Tibial artery (tissue), 4 donors: ENCODE measurements at regions not wholly inside any gene's neighbourhood (a gene's known extent, or its start where the extent isn't known, plus 50 kb on each side); places are given as distances from the start of the nearest gene placed in this dataset.

Experiments used
- DNase-seq, 2 donors: peaks; one replicate each; pipeline ENCODE4 v3.0.0-alpha.2; 2019
- H3K27ac ChIP-seq, 2 donors: fragments of 200-600 bp; sonication (generic) in 1 of 2; 1 replicate in 1 of 2; 2 replicates in 1 of 2; pipeline ENCODE4 v1.5.1; 2018 to 2019; ENCODE audit warnings: mild to moderate bottlenecking in 1 of 2
- H3K27me3 ChIP-seq, 2 donors: fragments of 200-600 bp; sonication (generic) in 1 of 2; one replicate each; pipeline versions ENCODE4 v1.5.1 to v1.6.0; 2016 to 2019
- H3K36me3 ChIP-seq, 3 donors: fragments of 200-600 bp; sonication (generic) in 2 of 3; one replicate each; pipeline ENCODE4 v1.5.1; 2016 to 2019; ENCODE audit warnings: mild to moderate bottlenecking in 2 of 3
- H3K4me1 ChIP-seq, 4 donors: fragments of 200-600 bp; sonication (generic) in 2 of 4; 1 replicate in 3 of 4; 2 replicates in 1 of 4; pipeline ENCODE4 v1.5.1; 2016 to 2019
- H3K4me3 ChIP-seq, 2 donors: fragments of 200-600 bp; sonication (generic) in 1 of 2; 1 replicate in 1 of 2; 2 replicates in 1 of 2; pipeline ENCODE4 v1.5.1; 2018 to 2019; ENCODE audit warnings: mild to moderate bottlenecking in 2 of 2
- H3K9me3 ChIP-seq, 3 donors: fragments of 200-600 bp; sonication (generic) in 1 of 3; one replicate each; pipeline ENCODE4 v1.5.1; 2016 to 2019
- intact Hi-C: fragments of 100-400 bp; cut with DNase I; formaldehyde crosslinking; loops from one replicate; pipeline ENCODE4 v1.15.0; 2023; ENCODE audit warnings: low total_unique reads
- TF ChIP-seq, protein P1 (sequence below), 2 experiments: fragments of 200-600 bp in 1 of 2; fragments of 450-650 bp in 1 of 2; IDR thresholded peaks; one replicate each; pipeline ENCODE4 v1.5.1; 2017 to 2019; ENCODE audit warnings: antibody characterized with exemption in 2 of 2, mild to moderate bottlenecking in 1 of 2, moderate library complexity in 1 of 2

DNA sequence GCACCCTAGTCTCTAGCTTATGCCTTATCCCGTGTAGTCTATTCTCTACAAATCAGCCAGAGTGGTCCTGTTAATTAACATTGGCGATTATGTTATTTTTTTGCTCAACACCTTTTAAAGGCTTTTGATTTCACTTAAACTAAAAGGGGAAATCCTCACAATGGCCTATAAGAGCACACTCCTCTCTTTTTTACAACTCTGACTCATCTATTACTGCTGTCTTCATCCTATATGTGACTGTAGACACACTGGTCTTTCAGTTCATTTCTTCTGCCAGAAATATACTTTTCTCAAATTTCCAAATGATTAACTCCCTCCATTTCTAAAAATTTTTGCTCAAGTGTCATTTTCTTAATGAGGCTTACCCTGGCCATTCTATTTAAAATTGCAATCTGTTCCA, 143.4 kb downstream of the NSUN3 start:
- no peak for DNase-seq
- Histone ChIP-seq H3K27me3 (no peaks in the 10 kb centered on the region), H3K36me3 (no peaks in the 10 kb centered on the region), H3K4me3 (no peak overlapping the region), H3K27ac (no peak overlapping the region), H3K9me3 (no peaks in the 10 kb centered on the region), H3K4me1 (no peaks in the 10 kb centered on the region)
- intact Hi-C loops: no loop called here
- TF ChIP-seq, protein P1, sequence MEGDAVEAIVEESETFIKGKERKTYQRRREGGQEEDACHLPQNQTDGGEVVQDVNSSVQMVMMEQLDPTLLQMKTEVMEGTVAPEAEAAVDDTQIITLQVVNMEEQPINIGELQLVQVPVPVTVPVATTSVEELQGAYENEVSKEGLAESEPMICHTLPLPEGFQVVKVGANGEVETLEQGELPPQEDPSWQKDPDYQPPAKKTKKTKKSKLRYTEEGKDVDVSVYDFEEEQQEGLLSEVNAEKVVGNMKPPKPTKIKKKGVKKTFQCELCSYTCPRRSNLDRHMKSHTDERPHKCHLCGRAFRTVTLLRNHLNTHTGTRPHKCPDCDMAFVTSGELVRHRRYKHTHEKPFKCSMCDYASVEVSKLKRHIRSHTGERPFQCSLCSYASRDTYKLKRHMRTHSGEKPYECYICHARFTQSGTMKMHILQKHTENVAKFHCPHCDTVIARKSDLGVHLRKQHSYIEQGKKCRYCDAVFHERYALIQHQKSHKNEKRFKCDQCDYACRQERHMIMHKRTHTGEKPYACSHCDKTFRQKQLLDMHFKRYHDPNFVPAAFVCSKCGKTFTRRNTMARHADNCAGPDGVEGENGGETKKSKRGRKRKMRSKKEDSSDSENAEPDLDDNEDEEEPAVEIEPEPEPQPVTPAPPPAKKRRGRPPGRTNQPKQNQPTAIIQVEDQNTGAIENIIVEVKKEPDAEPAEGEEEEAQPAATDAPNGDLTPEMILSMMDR (IDR thresholded peaks at IDR 0.05): no peak

DNA sequence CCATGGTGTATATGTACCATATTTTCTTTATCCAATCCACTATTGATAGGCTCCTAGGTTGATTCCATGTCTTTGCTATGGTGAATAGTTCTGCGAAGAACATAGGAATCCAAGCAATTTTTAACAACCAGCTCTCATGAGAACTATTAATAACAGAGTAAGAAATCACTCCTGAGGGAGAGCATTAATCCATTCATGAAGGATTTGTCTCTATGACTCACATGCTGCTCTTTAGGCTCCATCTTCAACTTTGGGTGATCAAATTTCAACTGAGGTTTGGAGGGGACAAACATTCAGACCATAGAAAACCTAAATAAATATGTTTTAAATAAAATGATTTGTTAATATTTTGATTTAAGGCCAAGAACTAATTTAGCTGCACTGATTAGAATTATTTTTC, 147.4 kb downstream of the NSUN3 start:
- DNase-seq: no peak
- TF ChIP-seq, protein P1 (IDR thresholded peaks at IDR 0.05): no peak
- H3K9me3 ChIP-seq: no peaks in the 10 kb centered on the region
- no peak overlapping the region for H3K4me3 ChIP-seq
- no peaks in the 10 kb centered on the region for H3K36me3 ChIP-seq
- no peaks in the 10 kb centered on the region for H3K27me3 ChIP-seq
- intact Hi-C loops: no loop called here
- H3K27ac ChIP-seq: no peak overlapping the region
- no peaks in the 10 kb centered on the region for H3K4me1 ChIP-seq

DNA sequence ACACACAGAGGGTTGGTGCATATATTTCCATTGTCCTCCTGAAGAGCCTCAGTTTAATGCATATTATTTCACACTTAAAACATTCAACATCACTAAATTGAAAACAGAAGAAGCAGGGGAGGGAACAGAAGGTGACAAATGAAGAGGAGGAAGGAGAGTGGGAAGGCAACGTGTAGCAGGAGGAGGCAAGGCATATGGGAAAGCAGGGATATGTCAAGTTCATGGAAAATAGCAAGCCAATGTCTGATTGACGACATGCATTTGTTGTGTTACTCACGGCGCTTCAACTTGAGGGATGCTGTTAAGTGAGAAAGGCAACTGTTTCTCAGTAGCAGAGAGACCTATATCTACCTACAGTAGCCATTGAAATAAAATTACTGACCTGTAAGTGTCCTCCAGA, 154.5 kb downstream of the NSUN3 start:
- H3K4me3 ChIP-seq: no peak overlapping the region
- H3K36me3 ChIP-seq: no peaks in the 10 kb centered on the region
- H3K27ac ChIP-seq: no peak overlapping the region
- H3K9me3 ChIP-seq: no peaks in the 10 kb centered on the region
- H3K27me3 ChIP-seq: no peaks in the 10 kb centered on the region
- intact Hi-C loops: no loop called here
- H3K4me1 ChIP-seq: no peaks in the 10 kb centered on the region
- no peak for DNase-seq
- TF ChIP-seq, protein P1 (IDR thresholded peaks at IDR 0.05): no peak

DNA sequence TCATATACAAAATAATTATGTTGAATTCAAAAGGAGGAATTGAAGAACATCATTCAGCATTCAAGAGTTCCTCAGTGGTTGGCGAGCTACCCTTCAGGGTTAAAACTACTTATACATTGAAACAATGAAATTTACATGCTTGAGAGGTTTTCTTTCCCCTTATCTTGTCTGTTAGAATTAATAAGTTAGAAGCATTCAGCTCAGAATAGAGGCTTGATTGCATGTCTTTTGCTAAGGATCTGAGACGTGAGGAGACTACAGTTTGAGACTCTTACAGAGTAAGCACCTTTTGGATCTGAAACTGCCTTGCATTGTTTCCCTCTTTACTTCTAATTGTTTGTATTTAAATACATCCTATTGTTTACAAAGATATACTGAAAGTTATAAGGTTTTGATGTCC, 157.6 kb downstream of the NSUN3 start:
- intact Hi-C loops: no loop called here
- TF ChIP-seq, protein P1 (IDR thresholded peaks at IDR 0.05): no peak

DNA sequence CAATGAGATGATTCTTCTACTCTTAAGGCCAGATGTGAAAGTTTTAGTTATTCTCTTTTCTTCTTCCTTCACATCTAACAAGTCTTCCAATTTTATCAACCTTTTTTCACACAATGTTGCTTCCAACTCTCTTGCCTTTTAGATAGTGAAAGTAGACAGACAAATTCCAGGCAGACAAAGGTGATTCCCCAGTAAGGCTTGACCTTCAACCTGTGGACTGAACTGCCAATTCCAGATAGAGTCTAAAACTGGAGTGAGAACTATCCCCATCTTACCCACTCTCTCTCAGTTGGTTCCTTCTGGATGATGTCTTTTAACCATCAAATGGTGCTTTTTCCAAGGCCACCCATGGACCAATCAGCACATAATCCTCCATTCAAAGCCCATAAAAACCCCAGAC, 159.0 kb downstream of the NSUN3 start:
- peaks cover 0 to 4% (median 0%) of the 10 kb centered on the region in 3 donors for H3K9me3 ChIP-seq
- H3K27me3 ChIP-seq: no peaks in the 10 kb centered on the region
- DNase-seq: no peak
- no peaks in the 10 kb centered on the region for H3K4me1 ChIP-seq
- H3K4me3 ChIP-seq: no peak overlapping the region
- H3K27ac ChIP-seq: no peak overlapping the region
- TF ChIP-seq, protein P1 (IDR thresholded peaks at IDR 0.05): no peak
- H3K36me3 ChIP-seq: no peaks in the 10 kb centered on the region
- intact Hi-C loops: no loop called here

More for the DNA sequence above, 157.6 kb downstream of the NSUN3 start:
- no peak for DNase-seq
- Histone ChIP-seq H3K4me1 (no peaks in the 10 kb centered on the region), H3K9me3 (peaks cover 0 to 4% (median 0%) of the 10 kb centered on the region in 3 donors), H3K27me3 (no peaks in the 10 kb centered on the region), H3K4me3 (no peak overlapping the region), H3K36me3 (no peaks in the 10 kb centered on the region), H3K27ac (no peak overlapping the region)
